CD4-positive, alpha-beta T cell treated with Interleukin-15 for 4 hours (primary cell): ENCODE measurements at regions not wholly inside any gene's neighbourhood (a gene's known extent, or its start where the extent isn't known, plus 50 kb on each side); places are given as distances from the start of the nearest gene placed in this dataset.
"Not testable (repeated sequence)": the region's sequence is repeated elsewhere in the genome, so short reads cannot be mapped to it uniquely, and the experiment has no call there.

Source experiments
- DNase-seq: peaks from one replicate; pipeline ENCODE4 v3.0.0-alpha.2; 2020; ENCODE audit warnings: low spot score

DNA sequence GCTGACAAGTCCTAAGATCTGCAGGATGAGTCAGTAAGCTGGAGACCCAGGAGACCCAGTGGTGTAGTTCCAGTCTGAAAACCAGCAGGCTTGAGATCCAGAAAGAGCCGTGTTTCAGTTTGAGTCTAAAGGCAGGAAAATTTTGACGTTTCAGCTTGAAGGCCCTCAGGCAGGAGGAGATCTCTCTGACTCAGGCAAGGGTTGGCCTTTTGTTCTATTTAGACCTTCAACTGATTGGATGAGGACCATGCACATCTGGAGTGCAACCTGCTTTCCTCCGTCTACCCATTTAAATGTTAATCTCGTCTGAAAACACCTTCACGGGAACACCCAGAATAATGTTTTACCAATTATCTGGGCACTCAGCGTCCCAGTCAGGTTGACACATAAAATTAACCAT, 69.5 kb downstream of the NPIPA7 start:
- not testable (repeated sequence) for DNase-seq

DNA sequence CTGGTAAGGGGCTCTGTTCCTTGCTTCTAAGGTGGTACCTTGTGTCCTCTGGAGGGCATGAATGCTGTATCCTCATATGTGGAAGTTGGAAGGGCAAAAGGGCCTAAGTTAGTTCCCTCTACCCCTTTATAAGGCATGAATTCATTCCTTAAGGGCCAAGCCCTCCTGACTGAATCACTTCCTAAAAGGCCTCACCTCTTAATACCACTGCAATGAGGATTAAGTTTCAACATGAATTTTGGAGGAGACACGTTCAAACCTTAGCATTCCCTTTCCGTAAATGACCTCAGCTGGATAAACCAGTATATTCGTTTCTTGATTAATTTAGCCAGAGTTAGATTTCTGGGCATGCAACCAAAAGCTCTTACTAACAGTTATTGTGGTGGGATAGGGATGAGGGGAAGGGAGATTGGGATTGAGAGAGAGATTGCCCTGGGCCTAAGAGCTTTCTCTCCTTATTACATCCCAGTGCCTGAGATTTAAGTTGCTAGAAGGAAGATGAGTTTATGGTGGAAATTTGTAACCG, 70.8 kb downstream of the NPIPA7 start:
- not testable (repeated sequence) for DNase-seq

DNA sequence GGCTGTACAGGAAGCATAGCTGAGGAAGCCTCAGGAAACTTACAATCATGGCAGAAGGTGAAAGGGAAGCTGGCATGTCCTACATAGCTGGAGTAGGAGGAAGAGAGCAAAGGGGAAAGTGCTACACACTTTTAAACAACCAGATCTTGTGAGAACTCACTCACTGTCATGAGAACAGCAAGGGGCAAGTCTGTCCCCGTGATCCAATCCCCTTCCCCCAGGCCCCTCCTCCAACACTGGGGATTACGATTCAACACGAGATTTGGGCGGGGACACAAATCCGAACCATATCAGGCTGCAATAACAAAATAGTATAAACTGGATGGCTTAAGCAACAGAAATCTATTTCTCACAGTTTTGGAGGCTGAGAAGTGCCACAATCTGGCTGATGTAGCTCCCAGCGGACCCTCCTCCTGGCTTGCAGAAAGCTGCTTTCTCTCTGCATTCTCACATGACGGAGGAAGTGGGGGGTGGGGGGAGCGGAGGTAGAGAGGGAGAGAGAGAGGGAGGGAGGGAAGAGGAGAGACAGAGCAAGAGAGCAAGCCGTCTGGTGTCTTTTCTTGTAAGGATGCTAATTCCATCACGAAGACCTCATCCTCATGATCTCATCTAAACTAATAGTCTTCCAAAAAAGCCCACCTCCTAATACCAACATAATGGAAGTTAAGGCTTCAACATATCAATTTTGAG, 72.9 kb downstream of the NPIPA7 start:
- not testable (repeated sequence) for DNase-seq

DNA sequence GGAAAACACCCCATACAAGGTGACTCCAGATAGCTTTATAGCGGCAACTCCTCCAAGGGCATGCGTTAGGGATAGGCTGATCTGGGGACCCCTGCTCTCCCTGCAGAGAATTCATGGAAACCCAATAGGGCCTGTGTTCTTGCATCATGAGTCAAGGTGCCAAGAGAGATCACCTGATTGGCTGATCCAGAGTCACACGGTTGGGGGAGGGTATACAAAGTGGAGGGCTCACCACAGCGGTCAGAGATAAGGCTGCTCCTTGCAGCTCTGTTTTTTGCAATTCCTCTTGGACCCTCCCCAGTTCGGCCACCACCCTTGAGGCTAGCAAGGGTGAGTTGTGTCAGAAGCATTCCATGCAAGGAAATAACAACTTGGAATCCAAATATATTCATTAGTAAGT, 79.6 kb downstream of the NPIPA7 start:
- not testable (repeated sequence) for DNase-seq

GRCh38 chr16:16463792-16464191, 84.9 kb downstream of the NPIPA7 start:
- DNase-seq, result not testable (repeated sequence)

GRCh38 chr16:16488919-16489318, 110.0 kb downstream of the NPIPA7 start:
- not testable (repeated sequence) for DNase-seq

GRCh38 chr16:16489466-16489865, 110.5 kb downstream of the NPIPA7 start:
- not testable (repeated sequence) for DNase-seq

GRCh38 chr16:16494114-16494513, 115.2 kb downstream of the NPIPA7 start:
- not testable (repeated sequence) for DNase-seq

DNA sequence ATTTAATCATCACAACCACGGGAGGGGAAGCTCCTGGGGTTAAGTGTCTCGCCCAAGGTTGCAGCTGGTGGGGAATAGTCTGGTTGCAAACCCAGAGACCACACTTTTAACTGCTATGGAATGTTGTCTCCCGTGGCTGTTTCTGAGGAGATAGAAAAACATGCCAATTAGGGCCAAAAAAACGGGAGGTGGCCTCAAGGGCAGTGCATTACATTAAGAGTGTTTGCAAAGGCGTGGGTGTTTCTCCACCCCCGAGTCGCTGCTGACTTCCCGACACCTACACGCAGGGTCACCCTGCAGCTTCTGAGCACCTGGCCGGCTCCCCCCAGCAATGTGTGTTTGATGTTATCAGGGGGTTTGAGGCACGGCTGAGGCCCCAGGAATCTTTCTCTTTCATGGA, 116.1 kb downstream of the NPIPA7 start:
- not testable (repeated sequence) for DNase-seq

DNA sequence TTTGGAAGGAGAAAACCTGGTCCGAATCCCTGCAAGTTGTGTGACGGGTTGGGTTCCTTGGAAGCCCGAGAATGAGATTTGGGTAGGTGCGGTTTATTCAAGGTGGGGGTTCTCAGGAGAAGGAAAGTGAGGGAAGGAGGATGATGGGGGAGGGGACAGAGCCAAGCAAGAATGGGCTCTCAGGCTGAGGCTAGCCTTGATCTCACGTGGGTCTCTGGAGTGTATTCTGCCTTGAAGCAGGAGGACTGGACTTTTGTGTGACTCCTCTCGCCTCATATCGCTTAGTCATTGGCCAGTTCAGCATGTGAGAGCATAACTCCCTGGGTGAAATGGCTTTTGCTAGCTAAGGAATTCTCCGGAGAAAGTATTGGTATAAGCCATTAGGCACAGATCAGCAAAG, 120.9 kb downstream of the NPIPA7 start:
- DNase-seq, result not testable (repeated sequence)

DNA sequence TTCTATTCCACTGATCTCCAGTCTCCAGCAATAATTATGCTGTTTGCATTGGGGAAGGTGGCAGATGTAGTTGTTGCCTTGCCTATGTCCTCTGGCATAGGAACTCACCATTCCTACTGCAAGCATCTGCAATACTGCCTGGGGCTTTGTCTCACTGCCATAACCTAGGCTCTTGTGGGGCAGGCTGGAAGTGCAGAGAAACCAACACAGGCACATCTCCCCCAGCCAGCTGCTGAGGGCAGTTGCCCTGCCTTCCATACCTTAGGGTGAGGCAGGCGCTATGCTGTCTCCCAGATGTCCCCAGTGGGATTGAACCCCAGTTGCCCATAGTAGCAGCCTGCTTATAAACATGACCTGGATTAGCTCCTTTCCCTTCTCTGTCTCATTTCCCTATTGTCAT, 128.1 kb downstream of the NPIPA7 start:
- not testable (repeated sequence) for DNase-seq

DNA sequence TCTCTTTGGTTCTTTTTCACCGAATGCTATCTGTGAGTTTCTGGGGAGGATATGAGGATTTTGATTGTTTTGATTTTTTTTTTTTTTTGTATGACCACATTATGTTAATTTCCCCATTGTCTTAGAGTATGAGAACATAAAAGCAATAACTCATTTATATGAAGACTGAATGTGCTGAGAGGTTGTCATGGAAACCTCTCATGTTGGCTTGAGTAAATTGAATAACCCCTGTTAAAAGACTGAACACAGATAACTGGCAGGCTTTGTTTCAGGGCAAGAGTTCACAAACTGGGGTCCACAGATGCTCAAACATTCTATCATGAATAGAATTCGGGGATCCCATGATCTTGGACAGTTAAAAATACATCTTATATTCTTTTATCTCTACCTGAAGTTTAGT, 129.4 kb downstream of the NPIPA7 start:
- not testable (repeated sequence) for DNase-seq

DNA sequence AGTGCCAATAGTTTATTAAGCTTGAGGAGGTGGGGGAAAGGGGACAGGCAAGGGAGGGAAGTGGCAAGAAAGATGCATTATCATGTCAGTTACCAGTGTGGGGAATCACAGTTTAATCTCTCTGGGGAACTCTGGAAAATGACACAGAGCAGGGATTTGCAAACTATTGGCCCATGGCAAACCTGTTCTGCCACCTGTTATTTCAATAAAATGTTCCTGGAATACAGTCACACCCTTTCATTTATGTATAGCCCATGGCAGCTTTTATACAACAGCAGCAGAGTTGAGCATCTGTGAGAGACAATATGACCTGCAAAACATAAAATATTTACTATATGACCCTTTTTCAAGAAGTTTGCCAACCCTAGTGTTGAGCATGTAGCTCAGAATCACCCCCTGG, 140.5 kb downstream of the NPIPA7 start:
- DNase-seq, result not testable (repeated sequence)

DNA sequence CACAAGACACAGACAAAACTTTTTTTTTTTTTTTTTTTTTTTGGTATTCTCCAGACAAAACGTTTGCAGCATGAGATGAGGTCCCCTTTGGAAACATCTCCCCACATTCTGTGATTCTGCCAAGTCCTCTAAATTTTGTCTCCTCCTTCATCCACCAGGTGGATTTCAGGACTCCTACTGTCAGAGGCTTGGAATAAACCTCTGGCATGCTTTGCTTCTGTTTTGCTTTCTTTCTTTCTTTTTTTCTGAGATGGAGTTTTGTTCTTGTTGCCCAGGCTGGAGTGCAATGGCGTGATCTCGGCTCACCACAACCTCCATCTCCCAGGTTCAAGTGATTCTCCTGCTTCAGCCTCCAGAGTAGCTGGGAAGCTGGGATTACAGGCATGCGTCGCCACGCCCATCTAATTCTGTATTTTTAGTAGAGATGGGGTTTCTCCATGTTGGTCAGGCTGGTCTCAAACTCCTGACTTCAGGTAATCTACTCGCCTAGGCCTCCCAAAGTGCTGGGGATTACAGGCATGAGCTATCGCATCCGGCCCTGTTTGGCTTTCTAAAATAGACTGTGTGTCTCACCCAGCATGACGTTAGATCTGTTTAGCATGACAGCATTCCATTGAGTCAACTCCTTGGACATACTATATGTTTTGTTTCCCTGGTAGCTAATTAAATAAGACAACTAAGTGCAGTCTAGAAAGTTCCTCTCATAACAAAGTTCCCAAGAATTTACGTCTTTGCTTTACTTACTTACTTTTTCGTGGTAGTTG, 142.5 kb downstream of the NPIPA7 start:
- not testable (repeated sequence) for DNase-seq

GRCh38 chr16:16526998-16527397, 148.1 kb downstream of the NPIPA7 start:
- DNase-seq, result not testable (repeated sequence)

GRCh38 chr16:16530744-16531143, 151.8 kb downstream of the NPIPA7 start:
- DNase-seq, result not testable (repeated sequence)

DNA sequence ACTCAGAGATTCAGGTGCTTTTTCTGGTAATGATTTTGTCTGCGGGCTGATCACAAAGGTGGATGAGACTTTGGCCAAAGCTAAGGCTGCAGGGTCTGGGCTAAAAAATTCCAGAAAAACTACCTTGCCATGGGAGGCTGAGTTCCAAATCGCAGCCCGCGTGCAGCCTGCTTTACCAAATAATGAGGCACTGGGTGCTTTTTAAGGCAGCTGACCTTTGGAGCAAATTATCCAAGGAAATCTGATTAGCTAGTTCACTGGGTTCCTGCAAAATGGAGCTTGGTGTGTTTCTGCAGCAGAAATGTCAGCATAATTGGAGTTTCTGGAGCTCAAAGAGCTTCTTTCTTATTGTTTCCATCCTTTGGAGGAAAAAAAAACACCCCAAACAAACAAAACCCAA, 156.6 kb downstream of the NPIPA7 start:
- not testable (repeated sequence) for DNase-seq

- not testable (repeated sequence) for DNase-seq
These were observed 157.2 kb downstream of the NPIPA7 start for GRCh38 chr16:16536151-16536550.

- DNase-seq, result not testable (repeated sequence)
These were observed 170.8 kb downstream of the NPIPA7 start for GRCh38 chr16:16549710-16550109.

- not testable (repeated sequence) for DNase-seq
These were observed 171.9 kb downstream of the NPIPA7 start for GRCh38 chr16:16550824-16551223.

- not testable (repeated sequence) for DNase-seq
These were observed 173.9 kb downstream of the NPIPA7 start for GRCh38 chr16:16552819-16553340.

- DNase-seq, result not testable (repeated sequence)
These were observed 180.3 kb downstream of the NPIPA7 start for GRCh38 chr16:16559179-16559740.
